GM12872 (cell line): ENCODE measurements at regions not wholly inside any gene's neighbourhood (a gene's known extent, or its start where the extent isn't known, plus 50 kb on each side); places are given as distances from the start of the nearest gene placed in this dataset.

Experiments used
- TF ChIP-seq, protein P1 (sequence below): IDR thresholded peaks from 3 replicates; pipeline ENCODE4 v1.5.1; 2011; ENCODE audit warnings: low read depth, mild to moderate bottlenecking, low read length, moderate library complexity; ENCODE audit not compliant: insufficient read depth

- TF ChIP-seq, protein P1, sequence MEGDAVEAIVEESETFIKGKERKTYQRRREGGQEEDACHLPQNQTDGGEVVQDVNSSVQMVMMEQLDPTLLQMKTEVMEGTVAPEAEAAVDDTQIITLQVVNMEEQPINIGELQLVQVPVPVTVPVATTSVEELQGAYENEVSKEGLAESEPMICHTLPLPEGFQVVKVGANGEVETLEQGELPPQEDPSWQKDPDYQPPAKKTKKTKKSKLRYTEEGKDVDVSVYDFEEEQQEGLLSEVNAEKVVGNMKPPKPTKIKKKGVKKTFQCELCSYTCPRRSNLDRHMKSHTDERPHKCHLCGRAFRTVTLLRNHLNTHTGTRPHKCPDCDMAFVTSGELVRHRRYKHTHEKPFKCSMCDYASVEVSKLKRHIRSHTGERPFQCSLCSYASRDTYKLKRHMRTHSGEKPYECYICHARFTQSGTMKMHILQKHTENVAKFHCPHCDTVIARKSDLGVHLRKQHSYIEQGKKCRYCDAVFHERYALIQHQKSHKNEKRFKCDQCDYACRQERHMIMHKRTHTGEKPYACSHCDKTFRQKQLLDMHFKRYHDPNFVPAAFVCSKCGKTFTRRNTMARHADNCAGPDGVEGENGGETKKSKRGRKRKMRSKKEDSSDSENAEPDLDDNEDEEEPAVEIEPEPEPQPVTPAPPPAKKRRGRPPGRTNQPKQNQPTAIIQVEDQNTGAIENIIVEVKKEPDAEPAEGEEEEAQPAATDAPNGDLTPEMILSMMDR, result no peak
Measured at GRCh38 chr5:158255609-158256008, 396.7 kb upstream of the CLINT1 start.

DNA sequence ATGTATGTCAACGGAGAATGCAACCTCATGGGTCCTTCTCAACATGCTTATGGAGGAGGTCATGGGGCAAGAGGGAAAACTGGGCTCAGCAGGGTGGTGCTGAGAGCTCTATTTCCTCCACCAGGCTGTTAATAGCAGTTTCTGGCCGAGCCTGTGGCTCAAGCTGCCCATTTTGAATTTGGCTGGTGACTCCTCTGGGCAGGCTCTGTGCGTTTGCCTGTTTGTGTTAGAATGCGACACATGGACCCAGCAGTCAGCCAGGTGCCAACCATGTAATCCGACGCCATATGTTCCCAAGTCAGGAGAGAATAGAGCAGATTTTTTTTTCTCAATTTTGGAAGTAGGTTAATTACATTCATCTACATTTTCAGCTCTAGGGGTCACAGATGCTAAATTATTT lies 387.7 kb upstream of the CLINT1 start:
- TF ChIP-seq, protein P1, result no peak

- TF ChIP-seq, protein P1, result no peak
Measured at GRCh38 chr5:158245513-158245912, 386.6 kb upstream of the CLINT1 start.

DNA sequence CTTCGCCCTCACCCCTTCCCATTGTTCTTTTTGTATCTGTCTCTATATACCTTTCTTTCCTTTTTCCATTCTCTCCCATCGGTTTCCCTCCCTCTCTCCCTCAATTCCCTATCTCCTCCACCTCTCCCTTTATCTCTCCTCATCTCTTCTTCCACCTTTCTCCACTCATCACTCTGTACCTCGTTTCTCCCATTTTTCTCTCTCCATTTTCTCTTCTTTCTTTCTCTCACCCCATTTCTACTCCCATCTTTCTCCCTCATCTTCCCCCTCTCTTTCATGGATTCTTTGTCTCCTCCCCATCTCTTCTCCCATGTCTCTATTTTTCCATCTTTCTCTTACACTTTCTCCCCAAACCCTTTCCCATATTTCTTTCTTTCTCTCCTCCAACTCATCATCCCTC lies 385.9 kb upstream of the CLINT1 start:
- TF ChIP-seq, protein P1, result no peak

GRCh38 chr5:158236511-158237335 lies 377.8 kb upstream of the CLINT1 start:
- TF ChIP-seq, protein P1, result no peak

GRCh38 chr5:158235159-158235547 lies 376.2 kb upstream of the CLINT1 start:
- TF ChIP-seq, protein P1, result no peak

- TF ChIP-seq, protein P1, result no peak
Measured at GRCh38 chr5:158234323-158235158, 375.6 kb upstream of the CLINT1 start.
